Stimulated activated CD4-positive, alpha-beta T cell treated with anti-CD3 and anti-CD28 coated beads, Interleukin-15, amount 100 ng/mL, for 24 hours (primary cell): ENCODE measurements at regions not wholly inside any gene's neighbourhood (a gene's known extent, or its start where the extent isn't known, plus 50 kb on each side); places are given as distances from the start of the nearest gene placed in this dataset.
A peak's percentile ranks its signal among the peaks of the same experiment; 100 is the strongest.

Experiments used
- DNase-seq: peaks from one replicate; pipeline ENCODE4 v3.0.0-alpha.2; 2020

DNA sequence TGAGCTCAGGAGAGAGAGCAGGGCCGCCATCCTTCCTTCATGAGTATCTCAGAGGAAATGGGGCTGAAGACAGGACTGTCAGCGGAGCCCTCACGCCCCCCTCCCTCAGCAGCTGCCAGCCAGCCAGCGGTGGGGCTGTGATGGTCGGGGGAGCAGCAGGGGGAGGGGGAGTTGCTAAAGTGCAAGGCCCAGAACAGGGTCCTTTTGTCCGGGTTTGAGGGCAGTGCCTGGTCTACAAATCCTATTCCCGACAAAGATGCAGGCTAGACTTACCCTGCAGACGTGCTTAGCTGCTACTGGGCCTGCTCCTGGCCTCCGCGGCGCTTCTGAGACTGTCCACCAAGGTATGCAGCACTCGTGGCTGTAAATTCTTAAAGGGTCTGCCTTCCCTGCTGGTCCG, 593.4 kb upstream of the CDH4 start:
- no peak for DNase-seq

DNA sequence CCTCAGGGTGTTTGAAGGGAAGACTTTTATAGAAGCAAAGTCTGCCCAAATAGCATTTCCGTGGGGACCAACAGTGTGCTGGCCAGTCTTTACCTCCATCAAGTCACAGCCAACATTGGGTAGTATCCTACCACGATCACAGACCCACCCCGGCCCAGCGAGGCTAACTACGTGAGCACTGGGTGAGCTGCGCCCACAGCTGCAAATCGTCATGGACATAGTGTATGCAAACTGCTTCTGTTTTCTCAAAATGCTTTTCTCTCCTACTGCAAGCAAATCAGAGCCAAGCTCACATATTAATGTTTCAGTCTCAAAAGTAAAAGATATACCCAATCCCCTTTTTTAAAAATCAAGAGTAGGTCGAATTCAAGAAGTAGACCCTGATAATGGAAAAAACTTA, 592.8 kb upstream of the CDH4 start:
- DNase-seq = no peak

DNA sequence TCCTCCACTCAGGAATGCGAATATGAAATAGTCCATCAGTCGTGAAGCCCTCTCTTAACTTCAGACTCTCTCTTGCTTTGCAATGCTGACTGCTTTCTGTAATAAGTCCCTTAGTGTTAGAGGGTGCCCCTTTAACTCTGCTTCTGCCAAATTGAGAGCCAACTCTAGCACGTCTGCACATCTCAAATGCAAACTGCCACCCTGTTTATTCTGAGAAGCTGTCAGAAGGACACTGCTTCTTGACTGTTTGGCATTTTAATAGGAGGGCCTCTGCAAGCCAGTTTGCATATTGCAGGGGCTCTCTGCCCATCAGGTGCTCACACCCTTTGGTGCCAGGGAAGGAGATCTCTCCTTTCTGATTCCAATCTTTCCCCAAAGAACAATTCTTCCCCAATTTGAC, 589.8 kb upstream of the CDH4 start:
- no peak for DNase-seq

DNA sequence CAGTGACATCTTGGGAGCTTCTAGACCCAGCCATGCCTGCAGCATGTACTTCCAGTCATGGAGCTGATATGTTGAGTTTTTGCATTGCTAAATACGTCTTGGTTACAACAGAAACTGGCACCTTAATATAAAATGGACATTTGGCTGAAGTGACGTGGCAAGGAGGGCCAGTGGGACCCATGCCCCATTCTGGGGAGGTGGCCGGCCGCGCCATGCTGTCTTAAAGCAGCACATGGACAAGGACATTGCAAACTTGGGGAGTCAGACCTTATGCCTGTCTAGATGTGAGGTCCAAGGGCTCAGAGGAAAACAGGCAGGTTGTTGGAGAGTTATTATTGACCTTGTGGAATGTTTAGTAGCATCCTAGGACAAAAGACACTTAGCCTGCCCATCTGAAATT, 588.0 kb upstream of the CDH4 start:
- DNase-seq = no peak

DNA sequence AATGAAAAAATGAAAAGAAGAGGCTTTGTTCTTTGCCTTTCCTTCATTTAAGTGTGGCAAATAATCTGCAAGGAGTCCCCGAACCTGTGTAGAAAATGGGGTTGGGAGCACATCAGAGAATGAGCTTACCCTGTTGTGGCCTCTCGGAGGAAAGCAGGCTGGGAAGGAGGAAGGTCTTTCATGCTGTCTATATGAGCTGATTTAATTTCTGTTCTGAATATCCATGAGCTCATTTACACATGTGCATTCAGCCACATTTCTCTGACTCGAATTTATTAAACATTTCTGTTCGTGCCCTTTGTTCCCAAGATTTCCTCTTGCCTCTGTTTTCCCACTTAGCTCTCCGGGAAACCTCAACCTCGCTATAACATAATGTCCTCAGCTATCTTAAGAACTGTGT, 584.4 kb upstream of the CDH4 start:
- DNase-seq = no peak

DNA sequence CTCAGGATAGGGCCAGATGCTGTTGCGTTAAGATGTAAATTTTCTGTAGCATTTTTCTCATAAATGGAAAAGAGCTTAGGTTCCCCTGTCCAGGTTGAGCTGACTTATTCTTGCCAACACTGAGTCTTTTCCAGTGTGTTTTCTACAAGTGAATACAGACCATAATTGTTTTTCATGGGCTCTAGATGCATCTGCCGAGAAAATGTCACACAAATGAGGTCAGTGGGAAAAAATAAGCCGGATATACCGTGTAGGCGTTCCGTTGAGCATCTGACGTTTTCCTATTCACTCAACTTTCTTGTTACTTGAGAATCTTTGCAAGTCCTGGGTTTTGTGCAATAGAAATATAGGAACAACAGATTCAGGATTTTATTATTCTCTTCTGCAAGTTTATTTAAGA, 582.9 kb upstream of the CDH4 start:
- DNase-seq = no peak

DNA sequence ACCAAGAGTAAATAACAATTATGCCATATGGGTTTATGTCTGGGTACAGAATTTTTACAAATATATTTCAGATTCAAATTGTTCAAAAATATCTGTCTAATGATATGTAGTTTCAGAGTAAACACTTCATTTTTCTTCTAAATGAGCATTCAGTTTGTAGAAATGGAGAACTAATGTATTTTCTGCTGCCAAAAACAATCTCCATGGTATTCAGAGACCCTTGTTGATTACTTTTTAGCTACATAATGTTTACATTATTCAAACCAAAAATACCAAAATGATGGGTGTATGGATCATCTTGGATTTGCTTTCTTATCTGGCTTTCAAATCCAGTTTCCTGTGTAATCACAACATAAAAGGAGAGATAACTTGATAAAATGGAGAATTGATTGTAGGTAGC, 576.0 kb upstream of the CDH4 start:
- no peak for DNase-seq

DNA sequence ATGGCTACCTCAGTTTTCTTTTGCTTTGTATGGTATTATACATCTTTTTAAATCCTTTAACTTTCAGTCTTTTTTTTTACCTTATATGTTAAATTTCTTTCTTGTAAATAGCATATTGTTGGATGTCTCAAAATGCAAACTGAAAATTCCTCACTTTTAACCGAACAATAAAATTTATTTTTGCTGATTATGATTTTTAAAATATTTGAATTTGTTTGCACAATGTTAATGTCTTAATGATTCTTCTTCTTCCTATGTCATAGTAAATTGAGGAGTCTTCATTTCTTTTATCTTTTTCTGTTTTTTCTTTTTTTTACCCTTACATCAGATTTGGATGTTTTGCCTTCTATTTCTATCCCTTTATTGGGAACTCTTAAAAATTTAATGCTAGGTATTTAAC, 574.2 kb upstream of the CDH4 start:
- no peak for DNase-seq

DNA sequence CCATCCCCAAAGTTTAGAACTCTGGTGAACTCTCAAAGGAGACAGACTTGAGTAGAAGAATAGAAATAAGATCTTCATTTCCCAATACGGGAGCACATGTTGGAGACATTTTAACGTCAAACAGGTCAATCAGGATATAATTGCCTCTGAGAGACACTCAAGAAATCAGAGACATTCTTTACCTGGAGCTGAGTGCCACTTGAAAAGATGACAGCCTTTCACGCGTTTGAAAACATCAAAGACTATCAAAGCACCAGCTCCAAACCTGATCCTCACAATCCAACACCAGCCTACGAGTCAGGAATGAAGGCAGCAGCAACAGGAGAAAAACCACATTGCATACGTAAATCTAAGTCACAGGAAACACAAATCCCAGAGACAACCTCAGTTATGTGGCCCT, 571.5 kb upstream of the CDH4 start:
- DNase-seq = no peak

DNA sequence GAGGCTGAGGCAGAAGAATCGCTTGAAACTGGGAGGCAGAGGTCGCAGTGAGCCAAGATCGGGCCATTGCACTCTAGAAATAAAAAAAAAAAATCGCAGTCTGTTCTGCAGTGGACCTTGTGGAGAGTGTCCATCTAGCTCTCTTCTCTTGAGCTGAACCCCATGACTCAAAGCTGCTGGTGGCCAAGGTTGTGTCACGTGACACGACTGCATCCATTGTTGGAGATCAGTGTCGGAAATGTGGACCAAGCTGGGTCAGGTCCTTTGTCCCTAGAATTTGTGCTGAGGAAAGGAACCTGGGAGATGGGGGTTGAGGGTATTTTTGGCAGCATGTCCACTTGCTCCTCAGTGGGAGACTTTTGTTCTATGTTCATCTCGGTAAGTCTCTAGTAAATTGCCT, 564.8 kb upstream of the CDH4 start:
- DNase-seq = no peak

DNA sequence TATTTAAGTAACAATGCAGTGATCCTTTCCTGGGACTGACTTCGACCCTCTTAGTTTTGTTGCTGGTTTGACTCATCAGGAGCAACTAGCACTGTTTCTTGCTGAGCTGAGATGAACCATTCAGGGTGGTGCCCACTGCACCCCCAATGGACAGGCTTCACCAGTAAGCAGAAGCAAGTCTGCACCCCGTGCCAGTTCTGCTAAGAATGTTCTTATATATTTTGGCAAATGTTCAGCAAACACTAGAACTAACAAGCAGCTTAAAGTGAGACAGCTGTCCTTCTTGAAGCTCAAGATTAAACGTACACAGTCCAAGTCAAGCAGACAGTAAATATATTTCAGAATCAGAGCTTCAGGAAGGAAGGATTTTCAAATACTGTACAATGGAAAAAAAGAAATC, 561.3 kb upstream of the CDH4 start:
- DNase-seq = no peak

DNA sequence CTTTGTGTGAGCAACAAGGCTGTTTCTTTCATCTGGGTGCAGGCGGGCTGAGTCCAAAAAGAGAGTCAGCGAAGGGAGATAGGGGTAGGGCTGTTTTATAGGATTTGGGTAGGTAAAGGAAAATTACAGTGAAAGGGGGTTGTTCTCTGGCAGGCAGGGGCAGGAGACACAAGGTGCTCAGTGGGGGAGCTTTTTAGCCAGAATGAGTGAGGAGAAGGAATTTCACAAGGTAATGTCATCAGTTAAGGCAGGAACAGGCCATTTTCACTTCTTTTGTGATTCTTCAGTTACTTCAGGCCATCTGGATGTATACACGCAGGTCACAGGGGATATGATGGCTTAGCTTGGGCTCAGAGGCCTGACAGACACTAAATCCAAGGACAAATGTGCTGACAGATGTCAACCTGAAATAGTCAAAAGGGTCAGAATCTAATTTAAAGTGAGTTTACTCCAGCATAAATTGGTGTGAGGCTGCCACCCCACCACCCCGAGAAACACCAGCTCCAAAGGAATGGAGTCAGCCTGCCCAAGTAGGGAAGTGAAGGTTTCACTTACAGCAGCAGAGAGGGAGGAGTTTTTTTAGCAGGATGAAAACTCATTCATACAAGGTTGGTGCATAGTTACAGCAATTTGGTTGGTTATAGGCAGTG, 560.0 kb upstream of the CDH4 start:
- DNase-seq = no peak

DNA sequence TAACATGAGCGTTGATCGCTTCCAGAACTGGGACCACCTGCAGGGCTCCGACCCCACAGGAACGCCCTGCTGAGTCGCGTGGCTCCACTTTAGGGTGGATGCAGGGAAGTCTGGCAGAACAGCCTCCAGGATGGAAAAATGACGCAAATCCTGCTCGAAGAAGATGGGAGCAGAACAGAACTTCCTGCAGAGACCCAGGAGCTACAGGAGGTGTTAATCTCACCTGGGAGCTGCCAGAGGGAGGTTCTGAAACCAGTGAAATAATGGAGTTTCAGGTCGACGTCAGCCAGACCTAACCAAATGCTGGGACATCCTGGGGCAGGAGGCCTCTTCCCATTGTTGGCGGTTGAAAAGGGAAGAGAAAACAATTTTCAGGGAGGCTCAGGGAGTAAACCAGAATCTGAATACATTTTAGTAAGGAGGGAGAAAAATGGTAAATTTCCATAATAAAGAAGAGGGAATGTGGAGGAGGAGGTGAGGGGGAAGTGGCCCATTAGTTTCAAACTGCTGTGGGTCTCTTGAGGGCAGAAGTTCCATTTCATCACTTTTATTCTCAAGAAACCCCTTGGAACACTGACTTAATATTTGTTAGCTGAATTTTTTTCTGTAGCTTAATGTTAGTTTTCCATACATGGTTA, 558.4 kb upstream of the CDH4 start:
- DNase-seq = no peak

DNA sequence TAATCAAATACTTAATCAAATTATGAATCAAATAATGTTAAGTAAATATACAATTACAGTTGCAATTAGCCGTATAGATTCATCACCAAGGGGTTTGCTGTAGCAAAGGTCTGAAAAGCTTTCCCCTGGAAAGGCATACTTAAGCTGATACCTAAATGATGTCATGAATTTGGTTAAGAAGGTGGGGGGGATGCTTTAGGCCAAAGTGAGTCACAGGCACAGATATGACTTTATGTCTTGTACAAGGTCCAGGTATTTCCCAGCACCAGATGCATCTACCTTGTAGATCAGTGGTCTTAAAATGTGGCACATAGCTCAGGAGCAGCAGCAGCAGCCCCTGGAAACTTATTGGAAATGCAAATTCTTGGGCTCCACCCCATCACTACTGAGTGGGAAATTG, 557.3 kb upstream of the CDH4 start:
- DNase-seq = no peak

DNA sequence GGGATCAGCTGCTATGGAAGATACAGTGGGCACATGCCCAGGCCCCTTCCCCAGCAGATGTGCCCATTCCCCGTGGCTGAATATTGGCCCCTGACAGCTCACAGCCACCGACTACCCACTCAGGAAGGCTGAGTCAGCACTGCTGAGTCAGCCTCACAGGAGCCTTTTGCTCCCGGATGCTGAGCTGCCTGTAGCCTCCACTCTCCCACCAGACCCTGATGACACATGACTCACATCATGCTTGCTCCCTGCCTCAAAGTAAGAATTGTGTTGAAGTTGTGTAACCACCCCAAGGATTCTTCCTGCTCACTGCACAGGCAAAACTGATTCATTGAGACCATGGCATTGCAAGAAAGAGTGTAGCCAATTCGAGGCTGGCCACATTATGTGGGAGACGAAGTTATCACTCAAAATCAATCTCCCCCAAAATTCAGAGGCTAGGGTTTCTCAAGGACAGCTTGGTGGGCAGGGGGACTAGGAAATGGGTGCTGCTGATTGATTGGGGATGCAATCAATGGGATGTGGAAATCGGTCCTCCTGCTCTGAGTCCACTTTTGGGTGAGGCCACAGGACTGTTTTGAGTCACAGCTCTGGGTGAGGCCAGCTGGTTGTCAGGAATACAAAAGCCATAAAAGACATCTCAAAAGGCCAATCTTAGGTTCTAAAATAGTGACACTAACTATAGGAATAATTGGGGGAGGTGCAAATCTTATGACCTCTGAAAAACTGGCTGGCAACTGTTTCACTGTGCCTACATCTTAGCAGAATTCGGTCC, 556.6 kb upstream of the CDH4 start:
- DNase-seq = peak; percentile 45

DNA sequence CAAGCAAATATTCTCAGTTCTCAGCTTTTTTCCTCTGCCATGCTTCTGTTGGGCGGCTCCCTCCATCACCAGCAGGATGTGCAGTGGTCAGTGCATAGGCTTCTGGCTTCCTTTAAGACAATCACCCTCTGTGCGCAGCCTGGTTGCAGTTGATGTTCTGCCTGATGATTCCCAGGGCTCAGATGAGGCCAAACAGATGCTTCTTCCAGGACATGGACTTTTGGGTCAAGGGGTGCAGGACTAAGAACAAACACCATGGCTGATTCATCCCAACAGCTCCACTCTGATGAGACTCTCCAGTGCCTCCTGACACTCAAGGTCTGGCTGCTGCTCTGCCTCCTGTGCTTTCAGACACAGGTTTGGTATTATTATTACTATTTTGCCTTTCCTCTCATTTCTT, 554.8 kb upstream of the CDH4 start:
- DNase-seq = no peak

DNA sequence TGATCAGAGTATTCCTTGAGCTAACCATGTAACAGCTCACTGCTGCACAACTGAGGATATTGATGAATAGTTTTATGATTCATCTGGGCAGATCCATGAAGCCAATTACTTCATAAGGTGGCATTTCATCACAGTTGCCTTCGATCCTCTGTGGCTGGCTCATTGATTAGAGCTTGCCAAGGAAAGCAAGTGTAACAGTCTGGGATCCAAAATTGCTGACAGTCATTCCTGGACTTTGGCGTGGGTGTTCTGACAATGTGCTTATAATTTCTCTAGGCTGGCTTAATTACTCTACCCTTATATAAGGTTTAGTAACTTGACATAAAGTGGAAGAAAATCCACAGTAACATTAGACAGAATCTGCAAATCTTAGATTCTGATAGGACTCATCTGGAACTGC, 551.3 kb upstream of the CDH4 start:
- DNase-seq = no peak

DNA sequence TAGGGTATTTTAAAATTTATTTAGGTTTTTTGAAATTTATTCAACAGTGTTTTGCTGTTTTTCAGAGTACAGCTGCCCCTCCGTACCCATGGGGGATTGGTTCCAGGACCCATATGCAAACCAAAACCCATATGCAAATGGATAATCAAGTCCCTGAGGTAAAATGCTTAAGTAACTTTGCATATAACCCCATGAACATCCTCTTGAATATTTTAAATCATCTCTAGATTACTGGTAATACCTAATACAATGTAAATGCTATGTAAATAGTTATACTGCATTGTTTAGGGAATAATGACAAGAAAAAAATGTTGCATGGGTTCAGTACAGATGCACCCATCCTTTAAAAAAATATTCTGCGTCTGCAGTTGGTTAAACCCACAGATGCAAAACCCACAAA, 547.9 kb upstream of the CDH4 start:
- no peak for DNase-seq

DNA sequence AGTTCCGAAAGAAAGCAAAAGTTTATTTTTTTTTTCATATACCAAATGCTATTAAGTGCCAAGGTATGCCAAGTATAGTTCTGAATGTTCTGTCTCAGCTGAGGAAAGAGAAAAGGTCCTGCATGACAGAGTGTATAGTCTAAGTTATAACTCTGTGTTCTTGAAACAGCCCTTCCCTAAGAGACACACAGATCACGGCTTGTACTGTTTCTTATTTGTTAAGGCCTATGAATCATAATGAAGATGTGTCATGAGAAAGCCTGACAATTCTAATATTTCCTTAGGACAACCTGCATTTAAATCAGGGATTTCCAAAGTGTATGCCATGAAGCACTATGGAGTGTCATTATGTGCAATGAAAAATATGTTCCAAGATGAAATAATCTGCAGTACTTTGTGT, 538.7 kb upstream of the CDH4 start:
- no peak for DNase-seq

DNA sequence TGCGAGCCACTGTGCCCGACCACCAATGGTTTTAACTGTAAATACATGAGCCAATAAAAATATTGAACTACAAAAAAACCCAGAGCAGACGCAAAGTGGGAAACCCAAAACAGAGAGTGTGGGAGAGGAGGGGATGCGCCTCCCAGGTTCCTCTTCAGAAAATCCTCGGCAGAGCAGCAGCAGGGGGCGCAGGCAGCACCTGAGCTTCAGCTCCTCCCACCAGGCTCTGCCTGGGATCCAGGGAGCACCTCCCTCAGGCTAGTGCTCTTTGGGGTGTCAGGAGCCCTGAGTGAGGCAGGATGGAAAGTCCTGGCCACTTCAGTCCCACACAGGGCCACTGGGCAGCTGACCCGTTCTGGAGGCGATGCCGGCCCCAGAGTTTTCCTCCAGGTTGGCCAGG, 536.9 kb upstream of the CDH4 start:
- no peak for DNase-seq

DNA sequence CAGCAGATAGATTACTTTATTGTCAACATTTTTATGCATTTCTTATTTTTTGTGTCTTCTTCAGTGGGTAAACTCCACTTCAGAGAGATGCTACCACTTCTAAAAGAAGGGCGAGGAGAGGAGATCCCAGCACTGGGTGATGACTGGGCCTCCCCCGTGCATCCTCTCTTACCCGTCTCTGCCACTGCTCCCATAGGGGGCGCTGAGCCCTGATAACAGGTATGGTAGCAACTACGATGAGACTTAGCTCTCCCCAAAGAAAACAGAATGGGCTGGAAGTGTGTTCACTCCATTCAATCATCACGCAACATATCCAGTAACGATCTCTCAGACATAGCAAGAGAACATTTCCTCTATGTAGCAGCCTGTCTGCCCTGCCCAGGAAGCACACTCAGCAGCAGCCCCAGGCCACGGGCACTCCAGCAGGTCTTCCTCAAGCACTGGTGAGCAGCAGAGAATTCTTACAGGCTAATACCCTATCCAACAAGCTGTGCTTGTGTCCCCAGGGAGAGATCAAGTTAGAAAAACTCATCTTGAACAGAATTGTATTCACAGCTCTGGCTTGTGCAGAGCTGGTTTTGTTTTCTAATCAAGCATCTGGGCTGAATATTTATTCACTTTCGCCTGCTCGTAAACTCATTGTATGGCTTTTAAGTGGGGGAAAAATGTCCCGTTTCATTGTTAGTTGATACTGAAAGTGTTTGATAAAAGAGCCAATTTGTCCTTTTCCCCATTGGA, 533.1 kb upstream of the CDH4 start:
- DNase-seq = peak; percentile 33

DNA sequence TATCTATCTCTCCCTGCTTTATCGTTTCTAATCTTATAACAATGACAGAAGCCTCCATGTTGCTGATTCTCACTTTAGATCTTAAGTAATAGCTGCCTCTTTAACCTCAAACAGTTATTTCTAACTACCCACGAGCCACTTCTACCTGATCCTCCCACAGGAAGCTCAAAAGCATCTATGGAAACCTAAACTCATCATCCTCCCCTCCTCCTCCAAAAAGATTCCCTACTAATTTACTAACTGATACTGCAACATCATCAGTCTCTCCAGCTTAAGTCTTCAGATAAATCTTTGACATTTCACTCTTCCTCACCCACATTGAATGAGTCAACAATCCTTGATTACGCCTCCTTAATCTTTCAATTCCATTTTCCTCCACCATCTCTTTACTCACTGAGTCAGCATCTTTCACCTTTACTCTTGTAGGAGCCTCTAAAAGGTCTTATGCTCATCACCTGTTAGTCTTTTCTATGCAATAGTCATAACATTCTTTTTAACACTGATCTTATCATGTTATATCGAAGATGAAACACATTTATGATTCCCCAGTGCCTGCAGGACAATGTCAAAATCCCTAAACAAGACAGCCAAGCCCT, 526.7 kb upstream of the CDH4 start:
- no peak for DNase-seq

DNA sequence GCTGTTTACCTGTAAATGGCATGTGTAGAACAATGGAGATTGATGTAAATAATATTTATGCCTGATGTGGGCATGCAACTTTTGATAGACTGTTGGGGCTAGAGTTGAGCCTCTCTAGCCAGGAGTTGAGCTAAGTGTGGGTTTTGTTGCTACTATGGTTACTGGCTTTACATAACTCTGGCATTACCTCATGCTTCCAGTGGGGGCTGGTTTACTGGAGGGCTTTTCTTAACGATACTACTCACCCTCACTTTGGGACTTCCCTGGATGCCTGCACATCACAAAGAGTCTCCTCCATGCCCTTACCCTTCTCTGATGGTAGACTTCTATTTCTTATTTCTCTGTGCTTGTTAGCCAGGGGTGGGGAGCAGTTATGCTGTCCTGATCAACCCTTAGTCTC, 524.6 kb upstream of the CDH4 start:
- no peak for DNase-seq
